HCT116 (cell line): ENCODE measurements at regions not wholly inside any gene's neighbourhood (a gene's known extent, or its start where the extent isn't known, plus 50 kb on each side); places are given as distances from the start of the nearest gene placed in this dataset.

Experiments
- ATAC-seq: fragments of 200-7000 bp; cut with Tn5 transposase; 2 replicates; pipeline ENCODE4 v1.9.1; 2020; ENCODE audit warnings: mild to moderate bottlenecking, moderate library complexity
- BruUV-seq: library from RNA; stranded (reverse); fragments of 400-500 nt; replicated peaks from 2 replicates; lab custom pipeline; 2021; lab: Mats Ljungman, UMichigan
- CTCF ChIA-PET: fragments of 300-600 bp; sonication (Branson Sonifier 250); formaldehyde crosslinking; loops from one replicate; lab custom pipeline; 2021; ENCODE audit warnings: antibody characterized with exemption; lab: Charles Lee
- POLR2A ChIA-PET: fragments of 300-600, 350-600 bp; sonication (Branson Sonifier 250); formaldehyde crosslinking; loops from one replicate; lab custom pipeline; 2021; ENCODE audit warnings: antibody characterized with exemption; lab: Charles Lee
- RAD21 ChIA-PET, 2 experiments: fragments of 300-600 bp; sonication (Branson Sonifier 250); formaldehyde crosslinking; loops; one replicate each; lab custom pipeline; 2023; ENCODE audit warnings: low total read pairs in 2 of 2; ENCODE audit not compliant: uncharacterized antibody in 2 of 2, unreplicated experiment in 2 of 2, low non-redundant PET in 1 of 2; lab: Charles Lee
- DNase-seq: peaks from one replicate; pipeline ENCODE4 v3.0.0-alpha.2; 2010; ENCODE audit warnings: low read depth, low spot score
- H2AFZ ChIP-seq: fragments of 200-600 bp; shearing (Covaris generic), sonication (generic); 2 replicates; pipeline ENCODE4 v1.6.1; 2017; ENCODE audit warnings: low read depth, mixed run types, mixed read lengths, antibody characterized with exemption, low read length; ENCODE audit not compliant: poor library complexity, severe bottlenecking
- H3K27ac ChIP-seq: 2 replicates; pipeline ENCODE4 v1.5.1; 2012; ENCODE audit warnings: low read depth, low read length
- H3K27me3 ChIP-seq: fragments of 200-600 bp; sonication (generic); 2 replicates; pipeline ENCODE4 v1.6.1; 2016; ENCODE audit warnings: mixed run types, low read length, mixed read lengths; ENCODE audit not compliant: insufficient read depth
- H3K36me3 ChIP-seq, 2 experiments: fragments of 200-500 bp in 1 of 2; fragments of 200-600 bp in 1 of 2; sonication (Bioruptor generic) in 1 of 2; sonication (generic) in 1 of 2; 2 replicates each; pipeline versions ENCODE4 v1.5.1 to v1.6.1; 2014 to 2016; ENCODE audit warnings: low read length in 2 of 2, inconsistent platforms in 1 of 2, mixed read lengths in 1 of 2, mixed run types in 1 of 2; ENCODE audit not compliant: insufficient read depth in 2 of 2, control insufficient read depth in 1 of 2
- H3K4me1 ChIP-seq, 2 experiments: fragments of 200-600 bp in 1 of 2; sonication (generic) in 1 of 2; 2 replicates each; pipeline versions ENCODE4 v1.5.1 to v1.6.1; 2012 to 2017; ENCODE audit warnings: low read length in 2 of 2, inconsistent platforms in 1 of 2, mild to moderate bottlenecking in 1 of 2, mixed read lengths in 1 of 2, mixed run types in 1 of 2, moderate library complexity in 1 of 2; ENCODE audit not compliant: insufficient read depth in 2 of 2, control insufficient read depth in 1 of 2
- H3K4me2 ChIP-seq: fragments of 200-600 bp; sonication (generic); 2 replicates; pipeline ENCODE4 v1.6.1; 2017; ENCODE audit warnings: mixed run types, low read length, mixed read lengths
- H3K4me3 ChIP-seq, 2 experiments: fragments of 200-600 bp in 1 of 2; sonication (generic) in 1 of 2; replicated peaks in 1 of 2; 2 replicates each; pipeline ENCODE4 v1.5.1; 2011 to 2016; ENCODE audit warnings: low read length in 2 of 2, control low read depth in 1 of 2, low read depth in 1 of 2, mild to moderate bottlenecking in 1 of 2, mixed read lengths in 1 of 2, mixed run types in 1 of 2
- H3K79me2 ChIP-seq: fragments of 200-600 bp; sonication (generic); 2 replicates; pipeline ENCODE4 v1.6.1; 2017; ENCODE audit warnings: mild to moderate bottlenecking, mixed run types, low read length, moderate library complexity, mixed read lengths; ENCODE audit not compliant: insufficient read depth
- H3K9ac ChIP-seq: fragments of 200-600 bp; sonication (generic); 2 replicates; pipeline ENCODE4 v1.6.1; 2016; ENCODE audit warnings: low read length, mixed read lengths
- H3K9me2 ChIP-seq: fragments of 200-600 bp; sonication (generic), shearing (Covaris generic); 2 replicates; pipeline ENCODE4 v1.6.1; 2017; ENCODE audit warnings: mixed run types, mild to moderate bottlenecking, moderate library complexity; ENCODE audit not compliant: insufficient read depth
- H3K9me3 ChIP-seq, 2 experiments: fragments of 200-500 bp in 1 of 2; fragments of 200-600 bp in 1 of 2; sonication (Bioruptor generic) in 1 of 2; sonication (generic) in 1 of 2; 2 replicates each; pipeline ENCODE4 v1.6.1; 2014 to 2017; ENCODE audit warnings: low read length in 2 of 2, mixed read lengths in 2 of 2, inconsistent platforms in 1 of 2, low read depth in 1 of 2, mild to moderate bottlenecking in 1 of 2, mixed run types in 1 of 2, moderate library complexity in 1 of 2; ENCODE audit not compliant: control insufficient read depth in 1 of 2, insufficient read depth in 1 of 2
- H4K20me1 ChIP-seq: fragments of 200-600 bp; sonication (generic), shearing (Covaris generic); 2 replicates; pipeline ENCODE4 v1.6.1; 2017; ENCODE audit warnings: mixed run types, mild to moderate bottlenecking, moderate library complexity; ENCODE audit not compliant: insufficient read depth
- EGR1 ChIP-seq: IDR thresholded peaks from 2 replicates; pipeline ENCODE4 v1.6.1; 2012; ENCODE audit warnings: low read depth
- EZH2phosphoT487 ChIP-seq: fragments of 200-600 bp; IDR thresholded peaks from 2 replicates; pipeline ENCODE4 v1.6.1; 2018; ENCODE audit warnings: antibody characterized with exemption, borderline replicate concordance
- POLR2AphosphoS5 ChIP-seq: IDR thresholded peaks from 2 replicates; pipeline ENCODE4 v1.6.1; 2011; ENCODE audit warnings: mild to moderate bottlenecking, low read depth, low read length, moderate library complexity
- SIN3A ChIP-seq: IDR thresholded peaks from 2 replicates; pipeline ENCODE4 v1.6.1; 2012; ENCODE audit warnings: low read depth
- YY1 ChIP-seq: IDR thresholded peaks from 2 replicates; pipeline ENCODE4 v1.6.1; 2011; ENCODE audit warnings: low read length, low read depth, moderate library complexity, mild to moderate bottlenecking; ENCODE audit not compliant: insufficient replicate concordance; ENCODE audit errors: extremely low read depth
- ZBTB33 ChIP-seq: IDR thresholded peaks from 2 replicates; pipeline ENCODE4 v1.6.1; 2011; ENCODE audit warnings: mild to moderate bottlenecking, low read length, moderate library complexity; ENCODE audit not compliant: insufficient replicate concordance; ENCODE audit errors: extremely low read depth
- ZNF274 ChIP-seq: fragments of 200-500 bp; sonication (Bioruptor generic); IDR thresholded peaks from 2 replicates; pipeline ENCODE4 v1.6.1; 2014; ENCODE audit warnings: mild to moderate bottlenecking, low read depth, low read length, inconsistent platforms
- intact Hi-C: fragments of 100-400 bp; cut with micrococcal nuclease; formaldehyde crosslinking; loops from 2 replicates; pipeline ENCODE4 v1.10.0; 2022

- ATAC-seq = no peak
- H2AFZ ChIP-seq = no peak overlapping the region
- H3K9me3 ChIP-seq = no peaks in the 10 kb centered on the region
- TF ChIP-seq EZH2phosphoT487 (no peak), ZNF274 (no peak), ZBTB33 (no peak), YY1 (no peak), POLR2AphosphoS5 (no peak)
- H3K27ac ChIP-seq = no peak overlapping the region
- H3K9me2 ChIP-seq = no peaks in the 10 kb centered on the region
- POLR2A ChIA-PET = no interaction called here
- no peak overlapping the region for H3K9ac ChIP-seq
- H3K4me1 ChIP-seq = no peaks in the 10 kb centered on the region
- peaks cover 32% of the 10 kb centered on the region for H3K27me3 ChIP-seq
- intact Hi-C loops = no loop called here
- H3K36me3 ChIP-seq = no peaks in the 10 kb centered on the region
- no peak overlapping the region for H3K4me3 ChIP-seq
- no peak for DNase-seq
- no peaks in the 10 kb centered on the region for H3K79me2 ChIP-seq
- CTCF ChIA-PET = no interaction called here
- H4K20me1 ChIP-seq = no peaks in the 10 kb centered on the region; the same call in 1 of the 2 replicates
- no peak overlapping the region for H3K4me2 ChIP-seq
- no TSS peak for BruUV-seq
- RAD21 ChIA-PET = no interaction called here
Observed at GRCh38 chr5:60257596-60258271, 364.2 kb upstream of the PDE4D start.

GRCh38 chr5:60256546-60256945 lies 363.0 kb upstream of the PDE4D start:
- BruUV-seq = no TSS peak
- intact Hi-C loops = no loop called here
- no peaks in the 10 kb centered on the region for H3K9me2 ChIP-seq
- TF ChIP-seq YY1 = no peak
- no peak for TF ChIP-seq SIN3A
- TF ChIP-seq EGR1 = no peak
- H3K9ac ChIP-seq = no peak overlapping the region
- no peaks in the 10 kb centered on the region; the same call in 1 of the 2 replicates for H4K20me1 ChIP-seq
- ChIA-PET CTCF (no interaction called here), POLR2A (no interaction called here), RAD21 (no interaction called here)
- no peak overlapping the region for H3K4me2 ChIP-seq
- no peak overlapping the region for H2AFZ ChIP-seq
- DNase-seq = no peak
- peaks cover 21% of the 10 kb centered on the region for H3K27me3 ChIP-seq
- H3K27ac ChIP-seq = no peak overlapping the region
- H3K4me3 ChIP-seq = no peak overlapping the region
- H3K79me2 ChIP-seq = no peaks in the 10 kb centered on the region
- no peaks in the 10 kb centered on the region for H3K4me1 ChIP-seq
- H3K36me3 ChIP-seq = no peaks in the 10 kb centered on the region
- no peak for ATAC-seq
- no peaks in the 10 kb centered on the region for H3K9me3 ChIP-seq
